B cell (primary cell): ENCODE measurements at regions not wholly inside any gene's neighbourhood (a gene's known extent, or its start where the extent isn't known, plus 50 kb on each side); places are given as distances from the start of the nearest gene placed in this dataset.

Source experiments
- EZH2 ChIP-seq: IDR thresholded peaks from 2 replicates; pipeline ENCODE4 v1.6.1; 2012; ENCODE audit warnings: borderline replicate concordance, low read depth, mild to moderate bottlenecking, moderate library complexity, low read length; ENCODE audit not compliant: insufficient read depth, poor library complexity, severe bottlenecking
- TF ChIP-seq, protein P1 (sequence below): fragments of 200-600 bp; IDR thresholded peaks from one replicate; pipeline ENCODE4 v1.8.0; 2022; ENCODE audit warnings: antibody characterized with exemption, mild to moderate bottlenecking

DNA sequence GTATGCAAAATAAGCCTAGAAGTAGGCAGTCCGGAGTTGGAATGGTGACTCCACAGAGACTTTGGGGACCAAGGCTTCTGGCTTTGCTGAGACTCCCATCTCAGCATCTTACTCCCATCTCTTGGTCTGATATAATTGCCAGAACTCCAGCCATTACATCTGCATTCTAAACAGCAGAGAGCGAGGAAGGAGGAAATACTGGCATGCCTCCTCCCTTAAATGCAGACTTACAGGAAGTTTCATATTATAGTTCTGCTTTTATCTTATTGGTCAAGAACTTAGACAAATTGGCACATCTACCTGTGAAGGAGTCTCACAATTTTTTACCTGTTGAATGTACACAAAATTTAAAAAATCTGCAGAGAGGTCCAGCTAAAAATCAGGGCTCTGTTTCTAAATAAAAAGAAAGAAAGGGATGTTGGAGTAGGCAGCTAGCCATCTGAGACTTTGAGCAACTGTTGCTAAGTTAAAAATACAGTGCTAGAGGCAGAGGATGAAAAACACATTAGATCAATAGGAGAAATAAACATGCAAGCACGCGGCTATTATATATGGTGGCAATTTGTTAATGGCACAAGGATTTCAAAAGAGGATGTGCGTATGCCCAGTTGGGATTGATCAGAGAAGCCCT is 209.9 kb upstream of the HMGA2 start:
- TF ChIP-seq, protein P1, sequence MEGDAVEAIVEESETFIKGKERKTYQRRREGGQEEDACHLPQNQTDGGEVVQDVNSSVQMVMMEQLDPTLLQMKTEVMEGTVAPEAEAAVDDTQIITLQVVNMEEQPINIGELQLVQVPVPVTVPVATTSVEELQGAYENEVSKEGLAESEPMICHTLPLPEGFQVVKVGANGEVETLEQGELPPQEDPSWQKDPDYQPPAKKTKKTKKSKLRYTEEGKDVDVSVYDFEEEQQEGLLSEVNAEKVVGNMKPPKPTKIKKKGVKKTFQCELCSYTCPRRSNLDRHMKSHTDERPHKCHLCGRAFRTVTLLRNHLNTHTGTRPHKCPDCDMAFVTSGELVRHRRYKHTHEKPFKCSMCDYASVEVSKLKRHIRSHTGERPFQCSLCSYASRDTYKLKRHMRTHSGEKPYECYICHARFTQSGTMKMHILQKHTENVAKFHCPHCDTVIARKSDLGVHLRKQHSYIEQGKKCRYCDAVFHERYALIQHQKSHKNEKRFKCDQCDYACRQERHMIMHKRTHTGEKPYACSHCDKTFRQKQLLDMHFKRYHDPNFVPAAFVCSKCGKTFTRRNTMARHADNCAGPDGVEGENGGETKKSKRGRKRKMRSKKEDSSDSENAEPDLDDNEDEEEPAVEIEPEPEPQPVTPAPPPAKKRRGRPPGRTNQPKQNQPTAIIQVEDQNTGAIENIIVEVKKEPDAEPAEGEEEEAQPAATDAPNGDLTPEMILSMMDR: no peak
- TF ChIP-seq EZH2: no peak
